Trophoblast cell (in vitro differentiated cells and primary cell): ENCODE measurements at regions not wholly inside any gene's neighbourhood (a gene's known extent, or its start where the extent isn't known, plus 50 kb on each side); places are given as distances from the start of the nearest gene placed in this dataset.

Source experiments
- DNase-seq, 2 donors: peaks; one replicate each; pipeline ENCODE4 v3.0.0-alpha.2; 2016
- H2AFZ ChIP-seq: 2 replicates; pipeline ENCODE4 v1.6.1; 2013; ENCODE audit warnings: low read length, moderate library complexity, mild to moderate bottlenecking; ENCODE audit not compliant: insufficient read depth, poor library complexity
- H2AK5ac ChIP-seq: 2 replicates; pipeline ENCODE4 v1.6.1; 2013; ENCODE audit warnings: mild to moderate bottlenecking, low read length
- H2BK120ac ChIP-seq: 2 replicates; pipeline ENCODE4 v1.6.1; 2013; ENCODE audit warnings: low read length, mild to moderate bottlenecking, moderate library complexity; ENCODE audit not compliant: insufficient read depth, poor library complexity
- H2BK12ac ChIP-seq: 2 replicates; pipeline ENCODE4 v1.6.1; 2013; ENCODE audit warnings: mild to moderate bottlenecking, low read length, moderate library complexity
- H2BK5ac ChIP-seq: 2 replicates; pipeline ENCODE4 v1.6.1; 2013; ENCODE audit warnings: low read length, low read depth, moderate library complexity, mild to moderate bottlenecking; ENCODE audit not compliant: poor library complexity
- H3K14ac ChIP-seq: 2 replicates; pipeline ENCODE4 v1.6.1; 2013; ENCODE audit warnings: mild to moderate bottlenecking, low read length
- H3K18ac ChIP-seq: 2 replicates; pipeline ENCODE4 v1.6.1; 2013; ENCODE audit warnings: mild to moderate bottlenecking, low read length
- H3K23ac ChIP-seq: 2 replicates; pipeline ENCODE4 v1.6.1; 2013; ENCODE audit warnings: low read length
- H3K27ac ChIP-seq: 2 replicates; pipeline ENCODE4 v1.5.1; 2013; ENCODE audit warnings: low read depth, mild to moderate bottlenecking, inconsistent platforms, low read length, moderate library complexity
- H3K27me3 ChIP-seq: 2 replicates; pipeline ENCODE4 v1.6.1; 2013; ENCODE audit warnings: inconsistent platforms, mild to moderate bottlenecking, low read length, moderate library complexity; ENCODE audit not compliant: insufficient read depth
- H3K36me3 ChIP-seq, 2 experiments: 1 replicate in 1 of 2; 2 replicates in 1 of 2; pipeline ENCODE4 v1.6.1; 2013; ENCODE audit warnings: low read length in 2 of 2, mild to moderate bottlenecking in 2 of 2, moderate library complexity in 1 of 2; ENCODE audit not compliant: insufficient read depth in 2 of 2, control insufficient read depth in 1 of 2
- H3K4ac ChIP-seq: 2 replicates; pipeline ENCODE4 v1.6.1; 2013; ENCODE audit warnings: low read depth, mild to moderate bottlenecking, low read length, moderate library complexity
- H3K4me1 ChIP-seq, 2 experiments: 1 replicate in 1 of 2; 2 replicates in 1 of 2; pipeline ENCODE4 v1.6.1; 2013; ENCODE audit warnings: low read length in 2 of 2, mild to moderate bottlenecking in 2 of 2, moderate library complexity in 1 of 2; ENCODE audit not compliant: insufficient read depth in 2 of 2, control insufficient read depth in 1 of 2
- H3K4me2 ChIP-seq: 2 replicates; pipeline ENCODE4 v1.6.1; 2013; ENCODE audit warnings: inconsistent platforms, mild to moderate bottlenecking, low read length, moderate library complexity
- H3K4me3 ChIP-seq: 2 replicates; pipeline ENCODE4 v1.5.1; 2013; ENCODE audit warnings: mild to moderate bottlenecking, low read depth, low read length, inconsistent platforms
- H3K79me1 ChIP-seq: one replicate; pipeline ENCODE4 v1.6.1; 2013; ENCODE audit warnings: low read length
- H3K79me2 ChIP-seq: 2 replicates; pipeline ENCODE4 v1.6.1; 2013; ENCODE audit warnings: low read length, mild to moderate bottlenecking; ENCODE audit not compliant: control insufficient read depth, insufficient read depth, poor library complexity
- H3K9ac ChIP-seq: 2 replicates; pipeline ENCODE4 v1.6.1; 2013; ENCODE audit warnings: mild to moderate bottlenecking, low read length
- H3K9me3 ChIP-seq: 2 replicates; pipeline ENCODE4 v1.6.1; 2013; ENCODE audit warnings: low read depth, mild to moderate bottlenecking, control low read depth, inconsistent platforms, low read length; ENCODE audit not compliant: insufficient read depth
- H4K12ac ChIP-seq: 2 replicates; pipeline ENCODE4 v1.6.1; 2013; ENCODE audit warnings: low read depth, mild to moderate bottlenecking, low read length, moderate library complexity
- H4K8ac ChIP-seq: 2 replicates; pipeline ENCODE4 v1.6.1; 2013; ENCODE audit warnings: low read depth, mild to moderate bottlenecking, low read length, moderate library complexity
- H4K91ac ChIP-seq: one replicate; pipeline ENCODE4 v1.6.1; 2013; ENCODE audit warnings: low read depth, mild to moderate bottlenecking, low read length, moderate library complexity
- WGBS: extraction: QIAGEN DNeasy Blood & Tissue Kit; methylation state at CpG from one replicate; pipeline ENCODE4 v1.1.7; 2013; ENCODE audit warnings: missing lambda C conversion rate; ENCODE audit not compliant: insufficient read length, insufficient coverage; ENCODE audit errors: extremely low coverage; 5-methylcytosine and 5-hydroxymethylcytosine counted together

GRCh38 chr13:32949820-32950219 is 66.4 kb upstream of the KL start:
- no peaks in the 10 kb centered on the region for H3K79me1 ChIP-seq
- H4K8ac ChIP-seq: no peak overlapping the region
- H3K9ac ChIP-seq: no peak overlapping the region
- no peaks in the 10 kb centered on the region for H3K27me3 ChIP-seq
- no peak overlapping the region for H4K91ac ChIP-seq
- H3K18ac ChIP-seq: no peak overlapping the region
- H4K12ac ChIP-seq: no peak overlapping the region
- no peaks in the 10 kb centered on the region for H3K36me3 ChIP-seq
- H3K4me2 ChIP-seq: no peak overlapping the region
- no peak overlapping the region for H3K4me3 ChIP-seq
- H2BK5ac ChIP-seq: no peak overlapping the region
- H3K9me3 ChIP-seq: no peaks in the 10 kb centered on the region
- H3K14ac ChIP-seq: no peak overlapping the region
- H2AK5ac ChIP-seq: no peak overlapping the region
- H3K79me2 ChIP-seq: no peaks in the 10 kb centered on the region
- H2AFZ ChIP-seq: no peak overlapping the region
- no peak overlapping the region for H3K27ac ChIP-seq
- no peak overlapping the region for H3K23ac ChIP-seq
- no CpG with 5 or more reads among the region's 2 CpGs for WGBS
- H2BK12ac ChIP-seq: no peak overlapping the region
- no peak overlapping the region for H2BK120ac ChIP-seq
- no peak overlapping the region for H3K4ac ChIP-seq
- no peaks in the 10 kb centered on the region for H3K4me1 ChIP-seq
- DNase-seq: no peak

- Histone ChIP-seq H3K23ac (no peak overlapping the region), H2BK12ac (no peak overlapping the region), H3K27me3 (no peaks in the 10 kb centered on the region), H2AFZ (no peak overlapping the region), H4K12ac (no peak overlapping the region), H3K4me1 (no peaks in the 10 kb centered on the region), H4K91ac (no peak overlapping the region), H3K14ac (no peak overlapping the region), H3K79me2 (no peaks in the 10 kb centered on the region), H4K8ac (no peak overlapping the region), H2BK120ac (no peak overlapping the region), H3K27ac (no peak overlapping the region), H2AK5ac (no peak overlapping the region), H3K79me1 (no peaks in the 10 kb centered on the region), H3K4me2 (no peak overlapping the region), H3K9ac (no peak overlapping the region), H3K4ac (no peak overlapping the region), H3K18ac (no peak overlapping the region), H3K36me3 (no peaks in the 10 kb centered on the region), H3K9me3 (no peaks in the 10 kb centered on the region), H2BK5ac (no peak overlapping the region), H3K4me3 (no peak overlapping the region)
- no CpG with 5 or more reads among the region's 1 CpG for WGBS
- DNase-seq: no peak
Observed at GRCh38 chr13:32951580-32951979, 64.6 kb upstream of the KL start.

GRCh38 chr13:32955881-32956594 is 60.2 kb upstream of the KL start:
- H3K27me3 ChIP-seq: no peaks in the 10 kb centered on the region
- H4K8ac ChIP-seq: no peak overlapping the region
- H3K4me1 ChIP-seq: no peaks in the 10 kb centered on the region
- H3K14ac ChIP-seq: no peak overlapping the region
- H3K4me3 ChIP-seq: no peak overlapping the region
- H4K12ac ChIP-seq: no peak overlapping the region
- H2AFZ ChIP-seq: no peak overlapping the region
- no peak overlapping the region for H3K23ac ChIP-seq
- no peak overlapping the region for H3K4me2 ChIP-seq
- no peak overlapping the region for H3K9ac ChIP-seq
- H2BK120ac ChIP-seq: no peak overlapping the region
- no peak overlapping the region for H3K4ac ChIP-seq
- H3K18ac ChIP-seq: no peak overlapping the region
- WGBS: no CpG with 5 or more reads among the region's 5 CpGs
- H2BK12ac ChIP-seq: no peak overlapping the region
- no peaks in the 10 kb centered on the region for H3K79me2 ChIP-seq
- no peak overlapping the region for H4K91ac ChIP-seq
- no peak for DNase-seq
- no peak overlapping the region for H3K27ac ChIP-seq
- H3K36me3 ChIP-seq: no peaks in the 10 kb centered on the region
- no peak overlapping the region for H2AK5ac ChIP-seq
- H3K9me3 ChIP-seq: no peaks in the 10 kb centered on the region
- no peaks in the 10 kb centered on the region for H3K79me1 ChIP-seq
- H2BK5ac ChIP-seq: no peak overlapping the region

GRCh38 chr13:32956595-32956933 is 59.7 kb upstream of the KL start:
- Histone ChIP-seq H3K27me3 (no peaks in the 10 kb centered on the region), H3K9ac (no peak overlapping the region), H3K23ac (no peak overlapping the region), H3K18ac (no peak overlapping the region), H3K4me1 (no peaks in the 10 kb centered on the region), H2BK12ac (no peak overlapping the region), H4K12ac (no peak overlapping the region), H3K4me2 (no peak overlapping the region), H2BK120ac (no peak overlapping the region), H3K79me2 (no peaks in the 10 kb centered on the region), H3K9me3 (no peaks in the 10 kb centered on the region), H3K4me3 (no peak overlapping the region), H2AFZ (no peak overlapping the region), H4K91ac (no peak overlapping the region), H2AK5ac (no peak overlapping the region), H3K4ac (no peak overlapping the region), H3K27ac (no peak overlapping the region), H3K36me3 (no peaks in the 10 kb centered on the region), H3K79me1 (no peaks in the 10 kb centered on the region), H3K14ac (no peak overlapping the region), H2BK5ac (no peak overlapping the region), H4K8ac (no peak overlapping the region)
- DNase-seq: no peak
- WGBS: no CpG with 5 or more reads among the region's 1 CpG
